ENCODE measurements at regions not wholly inside any gene's neighbourhood (a gene's known extent, or its start where the extent isn't known, plus 50 kb on each side); places are given as distances from the start of the nearest gene placed in this dataset.

DNA sequence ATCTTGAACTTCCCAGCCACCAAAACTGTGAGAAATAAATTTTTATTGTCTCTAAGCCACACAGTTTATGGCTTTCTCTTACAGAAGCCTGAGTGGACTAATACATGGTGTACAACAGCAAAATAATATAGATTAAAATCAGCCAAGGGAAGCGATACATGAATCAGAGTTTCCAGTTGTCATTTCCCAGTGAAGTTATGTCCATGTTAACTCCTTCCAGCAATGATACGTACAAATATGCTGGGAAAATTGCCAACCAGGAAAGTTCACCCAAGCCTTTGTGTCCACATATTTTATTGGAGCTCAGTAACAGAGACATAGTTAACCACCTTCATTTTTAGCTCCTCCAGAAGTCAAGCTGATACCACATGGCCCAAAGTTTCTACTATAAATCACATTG lies 280.9 kb upstream of the KCNMB2 start:
- TF ChIP-seq MYC (IDR thresholded peaks at IDR 0.05; ENCODE audit: low read depth, low read length) = no peak
- TF ChIP-seq POLR2A (IDR thresholded peaks at IDR 0.05; ENCODE audit: low read depth, low read length) = peak; percentile 49
- peak; percentile 81 for TF ChIP-seq POLR2AphosphoS5 (IDR thresholded peaks at IDR 0.05; ENCODE audit: insufficient read depth, low read depth, low read length)
- no peak for TF ChIP-seq CTCF (IDR thresholded peaks at IDR 0.05; ENCODE audit: extremely low read depth in 1 of 2, insufficient read depth in 1 of 2, low read depth in 1 of 2, low read length in 2 of 2)
- TF ChIP-seq EZH2 (IDR thresholded peaks at IDR 0.05; ENCODE audit: borderline replicate concordance, low read depth, low read length, severe bottlenecking) = no peak
- TF ChIP-seq, protein P1, sequence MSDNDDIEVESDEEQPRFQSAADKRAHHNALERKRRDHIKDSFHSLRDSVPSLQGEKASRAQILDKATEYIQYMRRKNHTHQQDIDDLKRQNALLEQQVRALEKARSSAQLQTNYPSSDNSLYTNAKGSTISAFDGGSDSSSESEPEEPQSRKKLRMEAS (IDR thresholded peaks at IDR 0.05; ENCODE audit: insufficient read depth, insufficient read length) = no peak
